Spleen (tissue), 7 donors: ENCODE measurements at regions not wholly inside any gene's neighbourhood (a gene's known extent, or its start where the extent isn't known, plus 50 kb on each side); places are given as distances from the start of the nearest gene placed in this dataset.

ENCODE experiments used
- CTCF ChIP-seq, 11 experiments: fragments of 200-600 bp in 7 of 11; fragments of 450-650 bp in 4 of 11; sonication (generic) in 4 of 11; IDR thresholded peaks in 8 of 11; conservative IDR thresholded peaks in 3 of 11; 1 replicate in 7 of 11; 2 replicates in 4 of 11; pipeline versions ENCODE4 v1.4.0 to v1.8.0; 2016 to 2021; ENCODE audit warnings: antibody characterized with exemption in 11 of 11, inconsistent platforms in 4 of 11, mild to moderate bottlenecking in 1 of 11
- POLR2A ChIP-seq, 3 donors: fragments of 450-650 bp; IDR thresholded peaks; one replicate each; pipeline ENCODE4 v1.5.1; 2017; ENCODE audit warnings: antibody characterized with exemption in 3 of 3, mild to moderate bottlenecking in 1 of 3
- donor health status: DM: no; HTN: no; CAD: no; lungs with moderate emphysema.
- donor health status: DM: no; HTN: no; CAD: no.
- donor health status: DM: no; HTN: no; CAD: no.

- TF ChIP-seq CTCF (IDR thresholded peaks at IDR 0.05 in 8 of 11, conservative IDR thresholded peaks at IDR 0.05 in 3 of 11) (no peak), POLR2A (IDR thresholded peaks at IDR 0.05) (no peak)
These were observed 441.8 kb upstream of the DEFB115 start for GRCh38 chr20:30815577-30816181.
